ENCODE measurements at regions not wholly inside any gene's neighbourhood (a gene's known extent, or its start where the extent isn't known, plus 50 kb on each side); places are given as distances from the start of the nearest gene placed in this dataset.

GRCh38 chr1:229097356-229097755, 173.6 kb upstream of the RAB4A start:
- no peak for TF ChIP-seq CTCF (IDR thresholded peaks at IDR 0.05; ENCODE audit: extremely low read depth, missing control alignments)
- DNase-seq (ENCODE audit: low spot score): no peak

- TF ChIP-seq CTCF (IDR thresholded peaks at IDR 0.05; ENCODE audit: extremely low read depth, missing control alignments): no peak
- no peak for DNase-seq (ENCODE audit: low spot score)
Observed at GRCh38 chr1:229098361-229098760, 172.6 kb upstream of the RAB4A start.

GRCh38 chr1:229098903-229099578, 171.9 kb upstream of the RAB4A start:
- no peak for DNase-seq (ENCODE audit: low spot score)
- no peak for TF ChIP-seq CTCF (IDR thresholded peaks at IDR 0.05; ENCODE audit: extremely low read depth, missing control alignments)

GRCh38 chr1:229101011-229101871, 169.7 kb upstream of the RAB4A start:
- TF ChIP-seq CTCF (IDR thresholded peaks at IDR 0.05; ENCODE audit: extremely low read depth, missing control alignments): no peak
- no peak for DNase-seq (ENCODE audit: low spot score)

- DNase-seq (ENCODE audit: low spot score): no peak
- no peak for TF ChIP-seq CTCF (IDR thresholded peaks at IDR 0.05; ENCODE audit: extremely low read depth, missing control alignments)
Observed at GRCh38 chr1:229102741-229103391, 168.0 kb upstream of the RAB4A start.

GRCh38 chr1:229104654-229105053, 166.3 kb upstream of the RAB4A start:
- no peak for DNase-seq (ENCODE audit: low spot score)
- TF ChIP-seq CTCF (IDR thresholded peaks at IDR 0.05; ENCODE audit: extremely low read depth, missing control alignments): no peak

- DNase-seq (ENCODE audit: low spot score): no peak
- TF ChIP-seq CTCF (IDR thresholded peaks at IDR 0.05; ENCODE audit: extremely low read depth, missing control alignments): no peak
Observed at GRCh38 chr1:229105109-229105508, 165.8 kb upstream of the RAB4A start.

Measured in GM20000 (cell line).